DOHH2 (cell line): ENCODE measurements at regions not wholly inside any gene's neighbourhood (a gene's known extent, or its start where the extent isn't known, plus 50 kb on each side); places are given as distances from the start of the nearest gene placed in this dataset.

Experiments used
- H3F3A ChIP-seq: fragments of 200-600 bp; sonication (generic), shearing (Covaris generic); 2 replicates; pipeline ENCODE4 v1.6.0; 2016; ENCODE audit warnings: antibody characterized with exemption, mild to moderate bottlenecking; ENCODE audit not compliant: control insufficient read depth, insufficient read depth
- H3K27ac ChIP-seq: fragments of 200-600 bp; sonication (generic); 2 replicates; pipeline ENCODE4 v1.5.1; 2014; ENCODE audit warnings: low read depth, mild to moderate bottlenecking, low read length, moderate library complexity
- H3K27me3 ChIP-seq: fragments of 200-600 bp; sonication (generic); 2 replicates; pipeline ENCODE4 v1.6.1; 2014; ENCODE audit warnings: mild to moderate bottlenecking, low read length, mixed read lengths; ENCODE audit not compliant: control insufficient read depth
- H3K36me3 ChIP-seq: fragments of 200-600 bp; sonication (generic); 2 replicates; pipeline ENCODE4 v1.6.1; 2014; ENCODE audit warnings: mild to moderate bottlenecking, low read length, moderate library complexity, mixed read lengths; ENCODE audit not compliant: control insufficient read depth
- H3K4me1 ChIP-seq: fragments of 200-600 bp; sonication (generic); 2 replicates; pipeline ENCODE4 v1.6.1; 2014; ENCODE audit warnings: mild to moderate bottlenecking, low read length, mixed read lengths; ENCODE audit not compliant: control insufficient read depth
- H3K4me2 ChIP-seq: fragments of 200-600 bp; sonication (generic); 2 replicates; pipeline ENCODE4 v1.6.0; 2014; ENCODE audit warnings: mild to moderate bottlenecking, low read length, moderate library complexity
- H3K4me3 ChIP-seq: fragments of 200-600 bp; sonication (generic); 2 replicates; pipeline ENCODE4 v1.5.1; 2014; ENCODE audit warnings: mild to moderate bottlenecking, low read length, mixed read lengths
- H3K79me2 ChIP-seq: fragments of 200-600 bp; sonication (generic); 2 replicates; pipeline ENCODE4 v1.6.1; 2014; ENCODE audit warnings: mild to moderate bottlenecking, low read length, mixed read lengths; ENCODE audit not compliant: control insufficient read depth
- H3K9me2 ChIP-seq: fragments of 200-600 bp; sonication (generic); replicated peaks from 2 replicates; pipeline ENCODE4 v1.6.1; 2014; ENCODE audit warnings: mild to moderate bottlenecking, low read length, mixed read lengths; ENCODE audit not compliant: control insufficient read depth
- H3K9me3 ChIP-seq: fragments of 200-600 bp; sonication (generic); 2 replicates; pipeline ENCODE4 v1.6.1; 2014; ENCODE audit warnings: antibody characterized with exemption, low read length, mixed read lengths; ENCODE audit not compliant: control insufficient read depth, insufficient read depth
- H4K20me1 ChIP-seq: fragments of 200-600 bp; sonication (generic); 2 replicates; pipeline ENCODE4 v1.6.0; 2014; ENCODE audit warnings: low read depth, mild to moderate bottlenecking, antibody characterized with exemption, low read length, moderate library complexity; ENCODE audit not compliant: control insufficient read depth, insufficient read depth
- EZH2phosphoT487 ChIP-seq: fragments of 200-600 bp; sonication (generic); IDR thresholded peaks from 2 replicates; pipeline ENCODE4 v1.6.1; 2017; ENCODE audit warnings: borderline replicate concordance, mild to moderate bottlenecking, antibody characterized with exemption, low read length, moderate library complexity, mixed read lengths
- TF ChIP-seq, protein P1 (sequence below): fragments of 200-600 bp; sonication (generic); IDR thresholded peaks from one replicate; pipeline ENCODE4 v1.5.1; 2014; ENCODE audit warnings: antibody characterized with exemption, mild to moderate bottlenecking, low read depth, low read length; ENCODE audit not compliant: poor library complexity, severe bottlenecking

- no peaks in the 10 kb centered on the region for H4K20me1 ChIP-seq
- no peaks in the 10 kb centered on the region for H3K4me1 ChIP-seq
- H3K36me3 ChIP-seq, result no peaks in the 10 kb centered on the region
- no peaks in the 10 kb centered on the region for H3K9me2 ChIP-seq
- no peak overlapping the region for H3K4me2 ChIP-seq
- H3K79me2 ChIP-seq, result no peaks in the 10 kb centered on the region
- H3K27ac ChIP-seq, result no peak overlapping the region
- no peak for TF ChIP-seq EZH2phosphoT487
- TF ChIP-seq, protein P1, sequence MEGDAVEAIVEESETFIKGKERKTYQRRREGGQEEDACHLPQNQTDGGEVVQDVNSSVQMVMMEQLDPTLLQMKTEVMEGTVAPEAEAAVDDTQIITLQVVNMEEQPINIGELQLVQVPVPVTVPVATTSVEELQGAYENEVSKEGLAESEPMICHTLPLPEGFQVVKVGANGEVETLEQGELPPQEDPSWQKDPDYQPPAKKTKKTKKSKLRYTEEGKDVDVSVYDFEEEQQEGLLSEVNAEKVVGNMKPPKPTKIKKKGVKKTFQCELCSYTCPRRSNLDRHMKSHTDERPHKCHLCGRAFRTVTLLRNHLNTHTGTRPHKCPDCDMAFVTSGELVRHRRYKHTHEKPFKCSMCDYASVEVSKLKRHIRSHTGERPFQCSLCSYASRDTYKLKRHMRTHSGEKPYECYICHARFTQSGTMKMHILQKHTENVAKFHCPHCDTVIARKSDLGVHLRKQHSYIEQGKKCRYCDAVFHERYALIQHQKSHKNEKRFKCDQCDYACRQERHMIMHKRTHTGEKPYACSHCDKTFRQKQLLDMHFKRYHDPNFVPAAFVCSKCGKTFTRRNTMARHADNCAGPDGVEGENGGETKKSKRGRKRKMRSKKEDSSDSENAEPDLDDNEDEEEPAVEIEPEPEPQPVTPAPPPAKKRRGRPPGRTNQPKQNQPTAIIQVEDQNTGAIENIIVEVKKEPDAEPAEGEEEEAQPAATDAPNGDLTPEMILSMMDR, result no peak
- no peaks in the 10 kb centered on the region for H3K27me3 ChIP-seq
- no peaks in the 10 kb centered on the region for H3K9me3 ChIP-seq
- no peaks in the 10 kb centered on the region for H3F3A ChIP-seq
- no peak overlapping the region for H3K4me3 ChIP-seq
Measured at GRCh38 chr17:33512113-33512512, 219.0 kb upstream of the ASIC2 start.

- H3K4me2 ChIP-seq, result no peak overlapping the region
- no peaks in the 10 kb centered on the region for H4K20me1 ChIP-seq
- H3K9me3 ChIP-seq, result no peaks in the 10 kb centered on the region
- no peaks in the 10 kb centered on the region for H3F3A ChIP-seq
- no peaks in the 10 kb centered on the region for H3K4me1 ChIP-seq
- H3K27me3 ChIP-seq, result no peaks in the 10 kb centered on the region
- H3K9me2 ChIP-seq, result no peaks in the 10 kb centered on the region
- H3K79me2 ChIP-seq, result no peaks in the 10 kb centered on the region
- no peak overlapping the region for H3K27ac ChIP-seq
- no peak overlapping the region for H3K4me3 ChIP-seq
- TF ChIP-seq, protein P1, result no peak
- TF ChIP-seq EZH2phosphoT487, result no peak
- no peaks in the 10 kb centered on the region for H3K36me3 ChIP-seq
Measured at GRCh38 chr17:33513769-33514168, 220.7 kb upstream of the ASIC2 start.

- no peak overlapping the region for H3K4me2 ChIP-seq
- H3K79me2 ChIP-seq, result no peaks in the 10 kb centered on the region
- no peak for TF ChIP-seq EZH2phosphoT487
- TF ChIP-seq, protein P1, result no peak
- H3K27me3 ChIP-seq, result no peaks in the 10 kb centered on the region
- no peaks in the 10 kb centered on the region for H3K4me1 ChIP-seq
- H3K27ac ChIP-seq, result no peak overlapping the region
- no peak overlapping the region for H3K4me3 ChIP-seq
- no peaks in the 10 kb centered on the region for H4K20me1 ChIP-seq
- H3K9me3 ChIP-seq, result no peaks in the 10 kb centered on the region
- H3F3A ChIP-seq, result no peaks in the 10 kb centered on the region
- no peaks in the 10 kb centered on the region for H3K36me3 ChIP-seq
- no peaks in the 10 kb centered on the region for H3K9me2 ChIP-seq
Measured at GRCh38 chr17:33514369-33514768, 221.3 kb upstream of the ASIC2 start.

- Histone ChIP-seq H3K36me3 (no peaks in the 10 kb centered on the region), H3F3A (no peaks in the 10 kb centered on the region), H4K20me1 (no peaks in the 10 kb centered on the region)
Measured at GRCh38 chr17:33515974-33516373, 222.9 kb upstream of the ASIC2 start.

More at GRCh38 chr17:33515974-33516373, 222.9 kb upstream of the ASIC2 start:
- Histone ChIP-seq H3K4me2 (no peak overlapping the region), H3K9me3 (no peaks in the 10 kb centered on the region), H3K4me3 (no peak overlapping the region), H3K9me2 (no peaks in the 10 kb centered on the region), H3K27ac (no peak overlapping the region), H3K79me2 (no peaks in the 10 kb centered on the region), H3K4me1 (no peaks in the 10 kb centered on the region), H3K27me3 (no peaks in the 10 kb centered on the region)
- no peak for TF ChIP-seq EZH2phosphoT487
- TF ChIP-seq, protein P1, result no peak
